ENCODE measurements at regions not wholly inside any gene's neighbourhood (a gene's known extent, or its start where the extent isn't known, plus 50 kb on each side); places are given as distances from the start of the nearest gene placed in this dataset.

GRCh38 chr21:19899645-19900044 lies 1098.6 kb upstream of the NCAM2 start:
- no peak for TF ChIP-seq CTCF (IDR thresholded peaks at IDR 0.05; ENCODE audit: control insufficient read depth, insufficient read depth, low read depth, low read length, missing control alignments)

GRCh38 chr21:19900149-19900548 lies 1098.1 kb upstream of the NCAM2 start:
- no peak for TF ChIP-seq CTCF (IDR thresholded peaks at IDR 0.05; ENCODE audit: control insufficient read depth, insufficient read depth, low read depth, low read length, missing control alignments)

More at GRCh38 chr21:19899645-19900044, 1098.6 kb upstream of the NCAM2 start:
- no peak for DNase-seq (ENCODE audit: low read depth)
- no peak overlapping the region for H3K4me3 ChIP-seq (ENCODE audit: control insufficient read depth, low read depth, low read length)

GRCh38 chr21:19908390-19908789 lies 1089.8 kb upstream of the NCAM2 start:
- H3K4me3 ChIP-seq (ENCODE audit: control insufficient read depth, low read depth, low read length), result no peak overlapping the region
- no peak for DNase-seq (ENCODE audit: low read depth)
- no peak for TF ChIP-seq CTCF (IDR thresholded peaks at IDR 0.05; ENCODE audit: control insufficient read depth, insufficient read depth, low read depth, low read length, missing control alignments)

More at GRCh38 chr21:19900149-19900548, 1098.1 kb upstream of the NCAM2 start:
- H3K4me3 ChIP-seq (ENCODE audit: control insufficient read depth, low read depth, low read length), result no peak overlapping the region
- no peak for DNase-seq (ENCODE audit: low read depth)

- no peak for TF ChIP-seq CTCF (IDR thresholded peaks at IDR 0.05; ENCODE audit: control insufficient read depth, insufficient read depth, low read depth, low read length, missing control alignments)
- H3K4me3 ChIP-seq (ENCODE audit: control insufficient read depth, low read depth, low read length), result no peak overlapping the region
- no peak for DNase-seq (ENCODE audit: low read depth)
Measured at GRCh38 chr21:19914028-19914427, 1084.2 kb upstream of the NCAM2 start.

GRCh38 chr21:19921211-19921610 lies 1077.0 kb upstream of the NCAM2 start:
- no peak for DNase-seq (ENCODE audit: low read depth)
- H3K4me3 ChIP-seq (ENCODE audit: control insufficient read depth, low read depth, low read length), result no peak overlapping the region
- no peak for TF ChIP-seq CTCF (IDR thresholded peaks at IDR 0.05; ENCODE audit: control insufficient read depth, insufficient read depth, low read depth, low read length, missing control alignments)

- no peak for DNase-seq (ENCODE audit: low read depth)
- TF ChIP-seq CTCF (IDR thresholded peaks at IDR 0.05; ENCODE audit: control insufficient read depth, insufficient read depth, low read depth, low read length, missing control alignments), result no peak
- no peak overlapping the region for H3K4me3 ChIP-seq (ENCODE audit: control insufficient read depth, low read depth, low read length)
Measured at GRCh38 chr21:19922122-19922521, 1076.1 kb upstream of the NCAM2 start.

GRCh38 chr21:19935467-19935866 lies 1062.7 kb upstream of the NCAM2 start:
- no peak for TF ChIP-seq CTCF (IDR thresholded peaks at IDR 0.05; ENCODE audit: control insufficient read depth, insufficient read depth, low read depth, low read length, missing control alignments)
- DNase-seq (ENCODE audit: low read depth), result no peak
- H3K4me3 ChIP-seq (ENCODE audit: control insufficient read depth, low read depth, low read length), result no peak overlapping the region
